Prostate gland (tissue), 2 donors: ENCODE measurements at regions not wholly inside any gene's neighbourhood (a gene's known extent, or its start where the extent isn't known, plus 50 kb on each side); places are given as distances from the start of the nearest gene placed in this dataset.

Experiments
- DNase-seq: peaks from one replicate; pipeline ENCODE4 v3.0.0-alpha.2; 2019; ENCODE audit warnings: low spot score
- H3K27ac ChIP-seq, 2 donors: fragments of 200-600 bp; sonication (generic); 2 replicates each; pipeline ENCODE4 v1.5.1; 2017 to 2019
- H3K27me3 ChIP-seq: fragments of 200-600 bp; sonication (generic); replicated peaks from 2 replicates; pipeline ENCODE4 v1.5.1; 2019; ENCODE audit not compliant: insufficient read depth
- H3K36me3 ChIP-seq, 2 donors: fragments of 200-600 bp; sonication (generic); 1 replicate in 1 of 2; 2 replicates in 1 of 2; pipeline versions ENCODE4 v1.5.1 to v1.8.1; 2017 to 2019
- H3K4me1 ChIP-seq: fragments of 200-600 bp; sonication (generic); replicated peaks from 2 replicates; pipeline ENCODE4 v1.5.1; 2019
- H3K4me3 ChIP-seq, 2 donors: fragments of 200-600 bp; sonication (generic); 2 replicates each; pipeline ENCODE4 v1.5.1; 2017 to 2019
- H3K9me3 ChIP-seq: fragments of 200-600 bp; sonication (generic); 2 replicates; pipeline ENCODE4 v1.5.1; 2017
- POLR2A ChIP-seq: fragments of 450-650 bp; IDR thresholded peaks from one replicate; pipeline ENCODE4 v1.6.1; 2016; ENCODE audit warnings: antibody characterized with exemption, mild to moderate bottlenecking
- POLR2AphosphoS5 ChIP-seq: sonication (generic); formaldehyde crosslinking; IDR thresholded peaks from one replicate; pipeline ENCODE4 v1.6.1; 2017; ENCODE audit warnings: antibody characterized with exemption
- WGBS: methylation state at CpG from one replicate; pipeline ENCODE4 v1.1.5; 2018; 5-methylcytosine and 5-hydroxymethylcytosine counted together
- intact Hi-C: fragments of 100-400 bp; cut with DNase I; formaldehyde crosslinking; loops from one replicate; pipeline ENCODE4 v1.14.2; 2022
- TF ChIP-seq, protein P1 (sequence below), 4 experiments: fragments of 200-600 bp in 2 of 4; fragments of 450-650 bp in 2 of 4; sonication (generic) in 2 of 4; IDR thresholded peaks; 1 replicate in 3 of 4; 2 replicates in 1 of 4; pipeline ENCODE4 v1.5.1; 2016 to 2019; ENCODE audit warnings: antibody characterized with exemption in 4 of 4, mild to moderate bottlenecking in 2 of 4, moderate library complexity in 2 of 4

DNA sequence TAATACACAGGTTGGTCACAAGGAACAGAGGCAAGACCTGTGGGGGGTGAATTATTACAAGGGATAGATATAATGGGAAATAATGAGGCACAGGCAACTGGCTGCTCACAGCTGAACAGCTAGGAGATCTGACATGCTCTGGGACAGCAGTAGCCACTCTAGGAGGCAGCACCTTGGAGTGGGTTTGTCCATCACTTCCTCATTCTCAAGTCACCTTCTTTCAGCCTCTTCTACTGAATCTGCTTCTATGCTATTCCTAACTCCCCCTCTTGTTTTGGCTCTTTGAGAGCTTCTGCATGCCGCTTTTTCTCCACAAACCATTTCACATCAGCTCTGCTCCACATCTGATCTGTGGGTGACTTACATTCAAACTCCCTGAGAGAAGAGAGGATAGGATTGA, 345.5 kb upstream of the MAP3K7 start:
- no peak for TF ChIP-seq POLR2AphosphoS5
- TF ChIP-seq, protein P1, sequence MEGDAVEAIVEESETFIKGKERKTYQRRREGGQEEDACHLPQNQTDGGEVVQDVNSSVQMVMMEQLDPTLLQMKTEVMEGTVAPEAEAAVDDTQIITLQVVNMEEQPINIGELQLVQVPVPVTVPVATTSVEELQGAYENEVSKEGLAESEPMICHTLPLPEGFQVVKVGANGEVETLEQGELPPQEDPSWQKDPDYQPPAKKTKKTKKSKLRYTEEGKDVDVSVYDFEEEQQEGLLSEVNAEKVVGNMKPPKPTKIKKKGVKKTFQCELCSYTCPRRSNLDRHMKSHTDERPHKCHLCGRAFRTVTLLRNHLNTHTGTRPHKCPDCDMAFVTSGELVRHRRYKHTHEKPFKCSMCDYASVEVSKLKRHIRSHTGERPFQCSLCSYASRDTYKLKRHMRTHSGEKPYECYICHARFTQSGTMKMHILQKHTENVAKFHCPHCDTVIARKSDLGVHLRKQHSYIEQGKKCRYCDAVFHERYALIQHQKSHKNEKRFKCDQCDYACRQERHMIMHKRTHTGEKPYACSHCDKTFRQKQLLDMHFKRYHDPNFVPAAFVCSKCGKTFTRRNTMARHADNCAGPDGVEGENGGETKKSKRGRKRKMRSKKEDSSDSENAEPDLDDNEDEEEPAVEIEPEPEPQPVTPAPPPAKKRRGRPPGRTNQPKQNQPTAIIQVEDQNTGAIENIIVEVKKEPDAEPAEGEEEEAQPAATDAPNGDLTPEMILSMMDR (IDR thresholded peaks at IDR 0.05): no peak
- no peak for TF ChIP-seq POLR2A
- H3K4me3 ChIP-seq: no peak overlapping the region
- DNase-seq: no peak
- 92% methylated on average over 1 of the region's 1 CpG for WGBS
- intact Hi-C loops: no loop called here
- H3K27me3 ChIP-seq: no peaks in the 10 kb centered on the region
- no peak overlapping the region for H3K27ac ChIP-seq
- H3K4me1 ChIP-seq: no peaks in the 10 kb centered on the region
- no peaks in the 10 kb centered on the region for H3K36me3 ChIP-seq
- no peaks in the 10 kb centered on the region for H3K9me3 ChIP-seq

DNA sequence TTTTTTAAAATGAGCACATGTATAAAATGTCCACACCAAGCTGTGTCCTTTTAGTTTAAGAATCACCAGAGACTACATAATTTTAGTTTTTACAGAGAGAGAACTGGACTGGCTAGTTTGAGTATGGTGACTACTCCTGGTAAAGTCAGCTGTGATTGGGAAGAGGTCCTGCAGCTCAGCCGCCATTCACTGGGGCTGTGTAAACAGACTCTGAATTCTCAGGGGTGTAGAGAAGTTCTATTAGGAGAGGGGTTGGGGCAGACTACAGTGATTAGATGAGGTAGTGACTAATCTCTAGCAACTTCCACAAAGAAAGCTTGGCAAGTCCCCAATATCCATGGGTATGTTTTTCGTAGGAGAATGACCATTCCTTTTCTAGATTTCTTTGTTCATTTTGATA, 341.2 kb upstream of the MAP3K7 start:
- no peak overlapping the region for H3K27ac ChIP-seq
- 90% methylated on average over 2 of the region's 2 CpGs for WGBS
- no peaks in the 10 kb centered on the region for H3K4me1 ChIP-seq
- H3K9me3 ChIP-seq: no peaks in the 10 kb centered on the region
- H3K27me3 ChIP-seq: no peaks in the 10 kb centered on the region
- no peaks in the 10 kb centered on the region for H3K36me3 ChIP-seq
- intact Hi-C loops: no loop called here
- no peak for DNase-seq
- TF ChIP-seq, protein P1 (IDR thresholded peaks at IDR 0.05): no peak
- TF ChIP-seq POLR2A: no peak
- TF ChIP-seq POLR2AphosphoS5: no peak
- H3K4me3 ChIP-seq: no peak overlapping the region

DNA sequence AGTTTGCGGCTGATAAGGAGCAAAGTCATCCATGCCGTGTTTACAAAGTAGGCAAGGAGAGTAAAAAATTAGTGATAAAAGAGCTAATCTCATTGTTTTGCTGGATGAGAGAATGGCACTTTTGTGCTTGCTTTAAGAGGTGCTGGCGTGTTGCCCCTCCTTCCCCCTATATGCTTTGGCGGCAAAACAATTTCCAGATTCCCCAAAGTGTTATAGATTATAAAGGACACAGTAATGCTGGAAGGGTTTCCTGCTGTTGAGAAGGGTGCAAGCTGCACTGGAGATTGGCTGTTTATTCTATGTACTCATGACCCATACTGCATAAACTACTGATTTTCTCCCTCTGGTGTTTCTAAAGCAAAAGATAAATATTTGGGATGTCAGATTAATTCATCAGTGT, 338.9 kb upstream of the MAP3K7 start:
- WGBS: 85% methylated on average over 4 of the region's 4 CpGs
- Histone ChIP-seq H3K4me3 (no peak overlapping the region), H3K9me3 (no peaks in the 10 kb centered on the region), H3K27me3 (no peaks in the 10 kb centered on the region), H3K36me3 (no peaks in the 10 kb centered on the region), H3K27ac (no peak overlapping the region), H3K4me1 (no peaks in the 10 kb centered on the region)
- TF ChIP-seq POLR2A: no peak
- TF ChIP-seq POLR2AphosphoS5: no peak
- TF ChIP-seq, protein P1 (IDR thresholded peaks at IDR 0.05): no peak
- intact Hi-C loops: no loop called here
- no peak for DNase-seq

DNA sequence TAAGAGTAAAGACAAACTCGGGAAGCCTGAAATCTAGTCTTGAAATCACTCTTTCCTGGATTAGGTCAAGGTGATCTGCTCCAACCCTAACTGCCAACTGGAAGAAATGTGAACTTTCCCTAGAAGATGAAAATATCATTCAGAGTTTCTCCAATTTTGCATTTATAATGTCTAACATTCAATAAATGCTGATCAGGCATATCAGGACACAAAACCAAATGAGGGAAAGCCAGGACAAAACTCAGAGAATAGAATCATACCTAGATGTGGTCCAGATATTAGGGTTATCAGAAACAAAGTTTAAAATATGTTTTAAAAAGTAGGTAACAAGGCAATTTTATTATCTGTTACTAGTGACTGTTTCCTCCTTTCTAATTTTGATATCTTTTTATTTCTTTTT, 335.5 kb upstream of the MAP3K7 start:
- no peaks in the 10 kb centered on the region for H3K9me3 ChIP-seq
- H3K36me3 ChIP-seq: no peaks in the 10 kb centered on the region
- DNase-seq: no peak
- H3K27ac ChIP-seq: no peak overlapping the region
- H3K4me1 ChIP-seq: no peaks in the 10 kb centered on the region
- 85% methylated on average over 1 of the region's 1 CpG for WGBS
- no peaks in the 10 kb centered on the region for H3K27me3 ChIP-seq
- intact Hi-C loops: no loop called here
- no peak for TF ChIP-seq POLR2AphosphoS5
- TF ChIP-seq, protein P1 (IDR thresholded peaks at IDR 0.05): no peak
- no peak for TF ChIP-seq POLR2A
- H3K4me3 ChIP-seq: no peak overlapping the region

DNA sequence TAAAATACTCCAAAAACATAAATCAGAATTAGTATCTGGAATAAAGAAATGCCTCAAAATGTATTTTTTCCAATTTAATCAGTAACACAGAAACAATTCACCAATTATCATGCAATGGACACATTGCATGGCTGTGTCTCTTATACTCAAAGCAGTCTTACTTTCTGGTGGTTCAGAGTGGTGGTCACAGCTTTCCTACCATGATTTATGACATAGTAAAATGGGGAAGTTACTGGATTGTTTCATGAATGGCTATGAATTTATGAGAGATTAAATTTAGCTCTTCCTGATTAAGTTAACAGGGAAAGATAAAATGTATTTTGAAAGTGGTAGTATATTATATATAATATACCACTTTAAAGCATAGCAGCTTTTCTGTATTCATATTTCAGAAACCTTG, 331.5 kb upstream of the MAP3K7 start:
- H3K27ac ChIP-seq: no peak overlapping the region
- TF ChIP-seq, protein P1 (IDR thresholded peaks at IDR 0.05): no peak
- TF ChIP-seq POLR2AphosphoS5 (no peak), POLR2A (no peak)
- intact Hi-C loops: no loop called here
- no peaks in the 10 kb centered on the region for H3K36me3 ChIP-seq
- no peak overlapping the region for H3K4me3 ChIP-seq
- H3K4me1 ChIP-seq: no peaks in the 10 kb centered on the region
- DNase-seq: no peak
- no peaks in the 10 kb centered on the region for H3K9me3 ChIP-seq
- no peaks in the 10 kb centered on the region for H3K27me3 ChIP-seq
